ENCODE measurements at regions not wholly inside any gene's neighbourhood (a gene's known extent, or its start where the extent isn't known, plus 50 kb on each side); places are given as distances from the start of the nearest gene placed in this dataset.
"Not testable (repeated sequence)": the region's sequence is repeated elsewhere in the genome, so short reads cannot be mapped to it uniquely, and the experiment has no call there.

DNA sequence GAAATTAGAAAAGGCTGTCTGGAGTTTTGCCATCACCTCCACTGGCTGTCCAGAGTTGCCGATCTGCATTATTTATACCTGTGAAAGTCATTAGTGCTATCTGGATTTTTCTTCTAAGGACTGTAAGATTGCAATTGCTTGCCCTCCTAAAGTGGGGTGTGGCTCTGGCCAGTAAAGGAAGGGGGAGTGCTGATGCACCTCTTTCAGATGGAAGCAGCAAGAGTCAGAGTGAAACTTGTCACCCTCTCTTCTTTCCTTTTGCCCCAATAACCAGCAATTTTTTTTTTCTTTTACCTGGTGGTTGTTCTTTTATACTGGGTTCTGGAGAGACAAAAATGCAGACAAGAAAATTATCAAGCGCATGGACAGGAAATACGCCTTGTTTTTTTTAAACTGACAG lies 527.4 kb upstream of the NRP1 start:
- TF ChIP-seq, protein P1, sequence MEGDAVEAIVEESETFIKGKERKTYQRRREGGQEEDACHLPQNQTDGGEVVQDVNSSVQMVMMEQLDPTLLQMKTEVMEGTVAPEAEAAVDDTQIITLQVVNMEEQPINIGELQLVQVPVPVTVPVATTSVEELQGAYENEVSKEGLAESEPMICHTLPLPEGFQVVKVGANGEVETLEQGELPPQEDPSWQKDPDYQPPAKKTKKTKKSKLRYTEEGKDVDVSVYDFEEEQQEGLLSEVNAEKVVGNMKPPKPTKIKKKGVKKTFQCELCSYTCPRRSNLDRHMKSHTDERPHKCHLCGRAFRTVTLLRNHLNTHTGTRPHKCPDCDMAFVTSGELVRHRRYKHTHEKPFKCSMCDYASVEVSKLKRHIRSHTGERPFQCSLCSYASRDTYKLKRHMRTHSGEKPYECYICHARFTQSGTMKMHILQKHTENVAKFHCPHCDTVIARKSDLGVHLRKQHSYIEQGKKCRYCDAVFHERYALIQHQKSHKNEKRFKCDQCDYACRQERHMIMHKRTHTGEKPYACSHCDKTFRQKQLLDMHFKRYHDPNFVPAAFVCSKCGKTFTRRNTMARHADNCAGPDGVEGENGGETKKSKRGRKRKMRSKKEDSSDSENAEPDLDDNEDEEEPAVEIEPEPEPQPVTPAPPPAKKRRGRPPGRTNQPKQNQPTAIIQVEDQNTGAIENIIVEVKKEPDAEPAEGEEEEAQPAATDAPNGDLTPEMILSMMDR (IDR thresholded peaks at IDR 0.05; ENCODE audit: low read depth, low read length, missing control alignments), result no peak
- no peak for DNase-seq (ENCODE audit: extremely low read depth, low read depth)
- H3K4me3 ChIP-seq (replicated peaks; ENCODE audit: low read depth, low read length), result no peak overlapping the region

DNA sequence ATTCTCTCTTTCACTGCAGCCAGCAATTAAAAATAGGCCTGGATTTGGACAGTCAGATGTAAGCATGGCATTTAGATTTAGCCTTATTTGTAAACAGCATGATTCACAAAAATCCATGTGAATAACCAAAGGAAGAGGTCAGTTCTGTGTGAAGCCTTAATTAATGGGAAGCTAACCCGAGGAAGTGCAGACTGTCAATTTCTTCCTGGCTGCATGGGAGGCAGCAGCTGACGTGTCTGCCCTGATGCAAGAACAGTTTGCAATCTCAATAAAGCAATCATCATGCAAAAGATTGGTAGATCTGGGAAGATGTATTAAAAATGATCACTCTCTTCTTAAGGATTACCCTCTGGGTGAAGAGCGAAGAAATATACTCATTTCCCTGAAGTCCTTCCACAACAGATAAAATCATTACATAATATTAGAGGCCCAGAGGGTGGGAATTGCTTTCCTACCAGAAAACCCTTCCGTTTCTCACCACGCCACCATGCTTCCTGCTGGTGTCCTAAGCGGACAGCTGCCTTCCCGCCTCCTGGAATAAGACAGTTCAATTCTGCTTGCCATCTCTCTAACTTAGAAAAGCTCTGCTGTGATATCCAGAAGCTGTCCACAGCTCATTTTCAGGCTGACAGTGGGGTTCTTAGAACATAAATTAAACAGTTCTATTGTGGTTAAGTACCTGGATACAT lies 526.7 kb upstream of the NRP1 start:
- TF ChIP-seq, protein P1 (IDR thresholded peaks at IDR 0.05; ENCODE audit: low read depth, low read length, missing control alignments), result no peak
- no peak overlapping the region for H3K4me3 ChIP-seq (replicated peaks; ENCODE audit: low read depth, low read length)
- DNase-seq (ENCODE audit: extremely low read depth, low read depth), result no peak

DNA sequence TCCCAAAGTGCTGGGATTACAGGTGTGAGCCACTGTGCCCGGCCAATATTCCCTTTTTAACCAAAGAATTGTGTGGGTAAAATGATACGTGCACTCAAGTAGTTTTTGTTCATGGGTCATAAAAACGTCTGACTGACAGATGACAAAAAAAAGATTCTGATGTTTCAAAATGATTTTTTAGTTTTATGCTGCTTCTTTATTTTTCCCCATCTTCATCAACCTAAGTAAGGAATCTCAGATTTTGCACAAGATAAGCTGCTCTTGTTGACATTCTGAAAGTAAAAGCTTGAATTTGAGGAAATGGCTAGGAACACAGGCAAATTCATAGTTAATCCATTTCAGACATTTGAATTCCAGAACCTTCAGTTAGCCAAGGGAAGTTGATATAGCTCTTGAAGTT lies 526.1 kb upstream of the NRP1 start:
- no peak overlapping the region for H3K4me3 ChIP-seq (replicated peaks; ENCODE audit: low read depth, low read length)
- DNase-seq (ENCODE audit: extremely low read depth, low read depth), result no peak
- TF ChIP-seq, protein P1 (IDR thresholded peaks at IDR 0.05; ENCODE audit: low read depth, low read length, missing control alignments), result no peak

DNA sequence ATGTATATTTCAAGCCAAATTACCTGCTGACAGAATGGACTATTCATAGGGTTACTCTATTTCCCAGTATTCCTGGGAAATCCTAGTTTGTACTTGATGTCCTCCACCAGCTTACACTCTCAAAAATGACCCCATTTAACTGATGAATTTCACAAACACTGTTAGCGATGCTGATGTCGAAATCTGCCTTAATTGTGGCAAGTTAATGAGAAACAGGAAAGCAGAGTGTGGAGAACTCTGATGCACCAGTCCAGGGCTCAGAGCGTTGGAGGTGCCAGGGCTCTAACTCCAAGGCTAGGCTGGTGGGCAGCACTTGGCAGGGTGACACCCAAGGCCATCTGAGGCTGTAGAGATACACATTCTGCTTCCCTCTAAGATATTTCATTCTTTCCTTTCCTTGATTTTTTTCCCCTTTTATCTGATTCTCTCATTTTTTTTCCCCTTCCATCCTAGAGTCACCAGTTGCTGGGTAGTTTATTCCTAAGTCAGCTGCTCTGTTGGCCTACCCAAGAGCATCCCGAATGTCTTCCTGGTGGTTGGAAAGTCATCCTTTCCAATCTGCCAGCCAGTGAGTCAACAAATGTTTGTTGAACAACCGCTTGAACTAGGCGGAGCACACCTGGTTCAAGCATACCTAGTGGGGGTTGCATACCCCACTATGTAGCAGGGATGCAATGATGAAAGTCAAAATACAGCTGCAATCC lies 525.0 kb upstream of the NRP1 start:
- TF ChIP-seq, protein P1 (IDR thresholded peaks at IDR 0.05; ENCODE audit: low read depth, low read length, missing control alignments), result no peak
- DNase-seq (ENCODE audit: extremely low read depth, low read depth), result no peak
- H3K4me3 ChIP-seq (replicated peaks; ENCODE audit: low read depth, low read length), result no peak overlapping the region

DNA sequence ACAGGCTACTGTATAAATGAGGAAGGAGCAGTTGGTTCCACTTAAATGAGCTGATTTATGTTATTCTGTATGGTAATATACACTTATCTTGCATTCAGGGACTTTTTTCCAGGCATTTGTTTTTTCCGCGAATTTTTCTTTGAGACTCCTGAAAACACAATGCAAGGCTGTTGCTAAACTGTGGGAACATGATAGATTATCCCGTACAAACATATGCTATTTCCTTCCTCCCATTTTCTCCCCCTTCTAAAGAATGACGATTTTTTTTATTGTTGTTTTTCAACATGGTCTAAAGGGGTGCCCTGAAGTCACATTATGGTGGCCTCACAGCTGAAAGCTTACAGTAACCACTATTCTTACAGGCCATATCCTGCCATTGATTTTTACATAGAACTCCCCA lies 523.9 kb upstream of the NRP1 start:
- DNase-seq (ENCODE audit: extremely low read depth, low read depth), result no peak
- TF ChIP-seq, protein P1 (IDR thresholded peaks at IDR 0.05; ENCODE audit: low read depth, low read length, missing control alignments), result no peak
- H3K4me3 ChIP-seq (replicated peaks; ENCODE audit: low read depth, low read length), result no peak overlapping the region

DNA sequence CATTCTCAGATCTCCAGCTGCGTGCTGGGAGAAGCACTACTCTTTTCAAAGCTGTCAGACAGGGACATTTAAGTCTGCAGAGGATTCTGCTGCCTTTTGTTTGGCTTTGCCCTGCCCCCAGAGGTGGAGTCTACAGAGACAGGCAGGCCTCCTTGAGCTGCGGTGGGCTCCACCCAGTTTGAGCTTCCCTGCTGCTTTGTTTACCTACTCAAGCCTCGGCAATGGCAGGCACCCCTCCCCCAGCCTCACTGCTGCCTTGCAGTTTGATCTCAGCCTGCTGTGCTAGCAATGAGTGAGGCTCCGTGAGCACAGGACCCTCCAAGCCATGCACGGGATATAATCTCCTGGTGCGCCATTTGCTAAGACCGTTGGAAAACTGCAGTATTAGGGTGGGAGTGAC lies 518.8 kb upstream of the NRP1 start:
- DNase-seq (ENCODE audit: extremely low read depth, low read depth); H3K4me3 ChIP-seq (replicated peaks; ENCODE audit: low read depth, low read length): not testable (repeated sequence)

DNA sequence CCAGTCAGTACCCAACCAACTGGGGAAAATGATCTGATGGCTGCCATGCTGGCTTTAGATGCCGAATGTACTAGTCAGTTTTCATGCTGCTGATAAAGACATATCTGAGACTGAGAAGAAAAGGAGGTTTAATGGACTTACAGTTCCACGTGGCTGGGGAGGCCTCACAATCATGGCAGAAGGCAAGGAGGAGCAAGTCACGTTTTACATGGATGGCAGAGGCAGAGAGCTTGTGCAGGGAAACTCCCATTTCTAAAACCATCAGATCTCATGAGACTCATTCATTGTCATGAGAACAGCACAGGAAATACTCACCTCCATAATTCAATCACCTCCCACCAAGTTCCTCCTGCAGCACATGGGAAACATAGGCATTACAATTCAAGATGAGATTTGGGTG lies 508.9 kb upstream of the NRP1 start:
- no peak for DNase-seq (ENCODE audit: extremely low read depth, low read depth)
- TF ChIP-seq, protein P1 (IDR thresholded peaks at IDR 0.05; ENCODE audit: low read depth, low read length, missing control alignments), result no peak
- H3K4me3 ChIP-seq (replicated peaks; ENCODE audit: low read depth, low read length), result no peak overlapping the region
